Thyroid gland (tissue), 4 donors: ENCODE measurements at regions not wholly inside any gene's neighbourhood (a gene's known extent, or its start where the extent isn't known, plus 50 kb on each side); places are given as distances from the start of the nearest gene placed in this dataset.

ENCODE experiments used
- POLR2A ChIP-seq, 2 donors: fragments of 450-650 bp; IDR thresholded peaks; one replicate each; pipeline ENCODE4 v1.6.1; 2017; ENCODE audit warnings: antibody characterized with exemption in 2 of 2, mild to moderate bottlenecking in 2 of 2, moderate library complexity in 1 of 2
- TF ChIP-seq, protein P1 (sequence below), 6 experiments: fragments of 200-600 bp in 3 of 6; fragments of 450-650 bp in 3 of 6; sonication (generic) in 3 of 6; IDR thresholded peaks; one replicate each; pipeline ENCODE4 v1.5.1; 2016 to 2019; ENCODE audit warnings: antibody characterized with exemption in 6 of 6, mild to moderate bottlenecking in 2 of 6, inconsistent platforms in 1 of 6, moderate library complexity in 1 of 6

DNA sequence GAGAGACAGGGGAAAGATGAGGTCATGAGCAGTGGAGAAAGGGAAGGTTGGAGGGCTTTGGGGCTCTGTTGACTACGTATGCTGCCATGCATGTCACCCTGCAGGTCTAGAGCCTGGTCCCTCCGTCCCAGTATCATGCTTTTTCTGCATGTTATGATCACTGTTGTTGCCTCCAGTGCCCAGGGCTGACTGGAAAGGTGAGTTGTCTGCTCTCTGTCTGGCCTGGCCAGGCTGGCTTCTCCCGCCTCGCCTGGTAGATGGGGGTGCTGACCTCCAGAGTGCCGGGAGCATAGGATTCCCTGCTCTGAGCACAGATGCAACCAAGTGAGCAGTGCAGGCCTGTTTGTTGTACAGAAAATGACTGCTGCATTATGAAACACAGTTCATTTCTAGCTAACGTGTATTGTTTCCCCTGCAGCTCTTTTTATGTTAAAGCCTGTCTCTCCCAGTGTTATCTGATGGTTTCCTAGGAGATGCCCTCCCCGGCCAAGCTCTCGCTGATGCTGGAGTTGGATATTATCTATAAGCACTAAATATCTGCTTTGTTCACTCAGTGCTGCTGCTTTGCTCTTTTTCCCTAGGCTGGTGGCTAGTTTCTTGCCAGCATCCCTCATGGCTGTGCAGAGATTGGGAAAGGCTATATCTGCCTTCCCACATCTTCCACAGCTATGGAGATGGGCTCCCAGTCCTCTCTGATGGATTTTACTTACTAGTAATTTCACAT is 158.2 kb downstream of the TDRD15 start:
- TF ChIP-seq, protein P1, sequence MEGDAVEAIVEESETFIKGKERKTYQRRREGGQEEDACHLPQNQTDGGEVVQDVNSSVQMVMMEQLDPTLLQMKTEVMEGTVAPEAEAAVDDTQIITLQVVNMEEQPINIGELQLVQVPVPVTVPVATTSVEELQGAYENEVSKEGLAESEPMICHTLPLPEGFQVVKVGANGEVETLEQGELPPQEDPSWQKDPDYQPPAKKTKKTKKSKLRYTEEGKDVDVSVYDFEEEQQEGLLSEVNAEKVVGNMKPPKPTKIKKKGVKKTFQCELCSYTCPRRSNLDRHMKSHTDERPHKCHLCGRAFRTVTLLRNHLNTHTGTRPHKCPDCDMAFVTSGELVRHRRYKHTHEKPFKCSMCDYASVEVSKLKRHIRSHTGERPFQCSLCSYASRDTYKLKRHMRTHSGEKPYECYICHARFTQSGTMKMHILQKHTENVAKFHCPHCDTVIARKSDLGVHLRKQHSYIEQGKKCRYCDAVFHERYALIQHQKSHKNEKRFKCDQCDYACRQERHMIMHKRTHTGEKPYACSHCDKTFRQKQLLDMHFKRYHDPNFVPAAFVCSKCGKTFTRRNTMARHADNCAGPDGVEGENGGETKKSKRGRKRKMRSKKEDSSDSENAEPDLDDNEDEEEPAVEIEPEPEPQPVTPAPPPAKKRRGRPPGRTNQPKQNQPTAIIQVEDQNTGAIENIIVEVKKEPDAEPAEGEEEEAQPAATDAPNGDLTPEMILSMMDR (IDR thresholded peaks at IDR 0.05) = no peak
- no peak for TF ChIP-seq POLR2A (IDR thresholded peaks at IDR 0.05)
